ENCODE measurements at regions not wholly inside any gene's neighbourhood (a gene's known extent, or its start where the extent isn't known, plus 50 kb on each side); places are given as distances from the start of the nearest gene placed in this dataset.

GRCh38 chr11:116504541-116505297 is 268.1 kb downstream of the BUD13 start:
- DNase-seq: no peak
- Histone ChIP-seq H3K36me3 (ENCODE audit: low read depth, missing control alignments) (no peaks in the 10 kb centered on the region), H3K4me3 (no peak overlapping the region), H3K4me1 (peaks cover 4% of the 10 kb centered on the region), H3K27ac (no peak overlapping the region), H3K27me3 (no peaks in the 10 kb centered on the region), H3K9me3 (no peaks in the 10 kb centered on the region)
- TF ChIP-seq CTCF (IDR thresholded peaks at IDR 0.05) (no peak), POLR2A (IDR thresholded peaks at IDR 0.05) (no peak)
- WGBS, 2 donors: 72 to 75% methylated on average over 14 to 15 of the region's 15 CpGs
- intact Hi-C loops (cut with DNase I; ENCODE audit: low total_unique reads): no loop called here

- Histone ChIP-seq H3K9me3 (no peaks in the 10 kb centered on the region), H3K27ac (no peak overlapping the region), H3K4me1 (peaks cover 4% of the 10 kb centered on the region), H3K36me3 (ENCODE audit: low read depth, missing control alignments) (no peaks in the 10 kb centered on the region), H3K27me3 (no peaks in the 10 kb centered on the region), H3K4me3 (no peak overlapping the region)
- WGBS, 2 donors: 92 to 97% methylated on average over 10 of the region's 10 CpGs
- no peak for DNase-seq
- intact Hi-C loops (cut with DNase I; ENCODE audit: low total_unique reads): no loop called here
- TF ChIP-seq POLR2A (IDR thresholded peaks at IDR 0.05) (no peak), CTCF (IDR thresholded peaks at IDR 0.05) (no peak)
Observed at GRCh38 chr11:116503216-116504160, 269.3 kb downstream of the BUD13 start.

GRCh38 chr11:116502641-116503061 is 270.1 kb downstream of the BUD13 start:
- DNase-seq: no peak
- 85 to 90% methylated on average over 5 to 6 of the region's 6 CpGs for WGBS, 2 donors

GRCh38 chr11:116501728-116502127 is 271.1 kb downstream of the BUD13 start:
- no peak for DNase-seq
- intact Hi-C loops (cut with DNase I; ENCODE audit: low total_unique reads): no loop called here
- peaks cover 4% of the 10 kb centered on the region for H3K4me1 ChIP-seq
- no peak overlapping the region for H3K4me3 ChIP-seq
- no peaks in the 10 kb centered on the region for H3K36me3 ChIP-seq (ENCODE audit: low read depth, missing control alignments)
- no peaks in the 10 kb centered on the region for H3K27me3 ChIP-seq
- H3K27ac ChIP-seq: no peak overlapping the region
- 72 to 82% methylated on average over 7 of the region's 7 CpGs for WGBS, 2 donors
- H3K9me3 ChIP-seq: no peaks in the 10 kb centered on the region
- TF ChIP-seq POLR2A (IDR thresholded peaks at IDR 0.05) (no peak), CTCF (IDR thresholded peaks at IDR 0.05) (no peak)

More at GRCh38 chr11:116502641-116503061, 270.1 kb downstream of the BUD13 start:
- Histone ChIP-seq H3K27me3 (no peaks in the 10 kb centered on the region), H3K27ac (no peak overlapping the region), H3K36me3 (ENCODE audit: low read depth, missing control alignments) (no peaks in the 10 kb centered on the region), H3K4me3 (no peak overlapping the region), H3K9me3 (no peaks in the 10 kb centered on the region), H3K4me1 (peaks cover 4% of the 10 kb centered on the region)
- TF ChIP-seq POLR2A (IDR thresholded peaks at IDR 0.05) (no peak), CTCF (IDR thresholded peaks at IDR 0.05) (no peak)
- intact Hi-C loops (cut with DNase I; ENCODE audit: low total_unique reads): no loop called here
